Activated naive CD8-positive, alpha-beta T cell treated with anti-CD3 and anti-CD28 coated beads, Interleukin-2, amount 10 ng/mL, durations not matched to agents 7 days and 5 days (primary cell): ENCODE measurements at regions not wholly inside any gene's neighbourhood (a gene's known extent, or its start where the extent isn't known, plus 50 kb on each side); places are given as distances from the start of the nearest gene placed in this dataset.

Experiments used
- ATAC-seq: fragments of 150-1000 bp; cut with Tn5 transposase; one replicate; pipeline ENCODE4 v1.10.0; 2021; ENCODE audit warnings: low read depth, moderate library complexity
- POLR2A ChIA-PET: fragments of 350-600 bp; sonication (Branson Sonifier 250); formaldehyde crosslinking; loops from one replicate; lab custom pipeline; 2021; ENCODE audit warnings: antibody characterized with exemption; lab: Charles Lee
- DNase-seq: peaks from one replicate; pipeline ENCODE4 v3.0.0; 2021
- H3K27ac Mint-ChIP-seq: one replicate; pipeline ENCODE4 v1.8.0; 2022; ENCODE audit warnings: mild to moderate bottlenecking, mixed read lengths
- H3K27me3 Mint-ChIP-seq: one replicate; pipeline ENCODE4 v1.8.0; 2022; ENCODE audit warnings: mild to moderate bottlenecking, moderate library complexity, mixed read lengths
- H3K36me3 Mint-ChIP-seq: one replicate; pipeline ENCODE4 v1.8.0; 2021; ENCODE audit warnings: mild to moderate bottlenecking, mixed read lengths
- H3K4me1 Mint-ChIP-seq: one replicate; pipeline ENCODE4 v1.8.0; 2021; ENCODE audit warnings: mixed read lengths
- H3K4me3 Mint-ChIP-seq: one replicate; pipeline ENCODE4 v1.8.0; 2022; ENCODE audit warnings: mild to moderate bottlenecking, moderate library complexity, mixed read lengths
- H3K9me3 Mint-ChIP-seq: one replicate; pipeline ENCODE4 v1.8.0; 2021; ENCODE audit warnings: mixed read lengths

GRCh38 chr4:158074851-158075250 lies 98.0 kb downstream of the GASK1B start:
- no peak overlapping the region for H3K27ac Mint-ChIP-seq
- ATAC-seq = no peak
- H3K4me1 Mint-ChIP-seq = no peaks in the 10 kb centered on the region
- no peaks in the 10 kb centered on the region for H3K9me3 Mint-ChIP-seq
- POLR2A ChIA-PET = no interaction called here
- no peak overlapping the region for H3K4me3 Mint-ChIP-seq
- H3K36me3 Mint-ChIP-seq = no peaks in the 10 kb centered on the region
- no peaks in the 10 kb centered on the region for H3K27me3 Mint-ChIP-seq
- DNase-seq = no peak

- ATAC-seq = no peak
- no peak for DNase-seq
- Mint-ChIP-seq H3K4me1 (no peaks in the 10 kb centered on the region), H3K27me3 (no peaks in the 10 kb centered on the region), H3K9me3 (no peaks in the 10 kb centered on the region), H3K4me3 (no peak overlapping the region), H3K36me3 (no peaks in the 10 kb centered on the region), H3K27ac (no peak overlapping the region)
- POLR2A ChIA-PET = no interaction called here
These were observed 100.9 kb downstream of the GASK1B start for GRCh38 chr4:158071931-158072330.

- DNase-seq (no peak), ATAC-seq (no peak)
- Mint-ChIP-seq H3K36me3 (no peaks in the 10 kb centered on the region), H3K4me3 (no peak overlapping the region), H3K9me3 (no peaks in the 10 kb centered on the region), H3K27ac (no peak overlapping the region), H3K27me3 (no peaks in the 10 kb centered on the region), H3K4me1 (no peaks in the 10 kb centered on the region)
- POLR2A ChIA-PET = no interaction called here
These were observed 104.8 kb downstream of the GASK1B start for GRCh38 chr4:158068068-158068467.

GRCh38 chr4:158067646-158068045 lies 105.2 kb downstream of the GASK1B start:
- no peak overlapping the region for H3K4me3 Mint-ChIP-seq
- H3K27ac Mint-ChIP-seq = no peak overlapping the region
- no peaks in the 10 kb centered on the region for H3K27me3 Mint-ChIP-seq
- POLR2A ChIA-PET = no interaction called here
- H3K9me3 Mint-ChIP-seq = no peaks in the 10 kb centered on the region
- no peaks in the 10 kb centered on the region for H3K4me1 Mint-ChIP-seq
- no peak for ATAC-seq
- no peak for DNase-seq
- no peaks in the 10 kb centered on the region for H3K36me3 Mint-ChIP-seq

- POLR2A ChIA-PET = no interaction called here
- ATAC-seq (no peak), DNase-seq (no peak)
- H3K36me3 Mint-ChIP-seq = no peaks in the 10 kb centered on the region
- H3K4me3 Mint-ChIP-seq = no peak overlapping the region
- no peak overlapping the region for H3K27ac Mint-ChIP-seq
- H3K9me3 Mint-ChIP-seq = no peaks in the 10 kb centered on the region
- H3K27me3 Mint-ChIP-seq = no peaks in the 10 kb centered on the region
- no peaks in the 10 kb centered on the region for H3K4me1 Mint-ChIP-seq
These were observed 107.2 kb downstream of the GASK1B start for GRCh38 chr4:158065603-158066002.

GRCh38 chr4:158065176-158065575 lies 107.6 kb downstream of the GASK1B start:
- H3K27me3 Mint-ChIP-seq = no peaks in the 10 kb centered on the region
- POLR2A ChIA-PET = no interaction called here
- H3K27ac Mint-ChIP-seq = no peak overlapping the region
- no peaks in the 10 kb centered on the region for H3K36me3 Mint-ChIP-seq
- DNase-seq (no peak), ATAC-seq (no peak)
- H3K4me3 Mint-ChIP-seq = no peak overlapping the region
- H3K9me3 Mint-ChIP-seq = no peaks in the 10 kb centered on the region
- no peaks in the 10 kb centered on the region for H3K4me1 Mint-ChIP-seq

- POLR2A ChIA-PET = no interaction called here
- Mint-ChIP-seq H3K4me1 (no peaks in the 10 kb centered on the region), H3K36me3 (no peaks in the 10 kb centered on the region), H3K4me3 (no peak overlapping the region), H3K27me3 (no peaks in the 10 kb centered on the region), H3K27ac (no peak overlapping the region), H3K9me3 (no peaks in the 10 kb centered on the region)
- ATAC-seq = no peak
- no peak for DNase-seq
These were observed 116.1 kb downstream of the GASK1B start for GRCh38 chr4:158056689-158057245.

GRCh38 chr4:158055668-158056067 lies 117.2 kb downstream of the GASK1B start:
- DNase-seq (no peak), ATAC-seq (no peak)
- Mint-ChIP-seq H3K4me3 (no peak overlapping the region), H3K9me3 (no peaks in the 10 kb centered on the region), H3K36me3 (no peaks in the 10 kb centered on the region), H3K27me3 (no peaks in the 10 kb centered on the region), H3K27ac (no peak overlapping the region), H3K4me1 (no peaks in the 10 kb centered on the region)
- POLR2A ChIA-PET = no interaction called here

GRCh38 chr4:158053801-158054200 lies 119.0 kb downstream of the GASK1B start:
- Mint-ChIP-seq H3K9me3 (no peaks in the 10 kb centered on the region), H3K36me3 (no peaks in the 10 kb centered on the region), H3K4me3 (no peak overlapping the region), H3K4me1 (no peaks in the 10 kb centered on the region), H3K27ac (no peak overlapping the region), H3K27me3 (no peaks in the 10 kb centered on the region)
- no peak for ATAC-seq
- no peak for DNase-seq
- POLR2A ChIA-PET = no interaction called here

- Mint-ChIP-seq H3K36me3 (no peaks in the 10 kb centered on the region), H3K27me3 (no peaks in the 10 kb centered on the region), H3K27ac (no peak overlapping the region), H3K4me3 (no peak overlapping the region), H3K9me3 (no peaks in the 10 kb centered on the region), H3K4me1 (no peaks in the 10 kb centered on the region)
- POLR2A ChIA-PET = no interaction called here
- DNase-seq (no peak), ATAC-seq (no peak)
These were observed 119.7 kb downstream of the GASK1B start for GRCh38 chr4:158053086-158053485.

GRCh38 chr4:158051401-158052235 lies 121.2 kb downstream of the GASK1B start:
- POLR2A ChIA-PET = no interaction called here
- no peak for ATAC-seq
- Mint-ChIP-seq H3K4me3 (no peak overlapping the region), H3K27me3 (no peaks in the 10 kb centered on the region), H3K36me3 (no peaks in the 10 kb centered on the region), H3K4me1 (no peaks in the 10 kb centered on the region), H3K9me3 (no peaks in the 10 kb centered on the region), H3K27ac (no peak overlapping the region)
- no peak for DNase-seq

- no peak for ATAC-seq
- no peaks in the 10 kb centered on the region for H3K36me3 Mint-ChIP-seq
- no peak overlapping the region for H3K4me3 Mint-ChIP-seq
- H3K4me1 Mint-ChIP-seq = no peaks in the 10 kb centered on the region
- POLR2A ChIA-PET = no interaction called here
- no peak overlapping the region for H3K27ac Mint-ChIP-seq
- no peaks in the 10 kb centered on the region for H3K9me3 Mint-ChIP-seq
- H3K27me3 Mint-ChIP-seq = no peaks in the 10 kb centered on the region
- DNase-seq = no peak
These were observed 121.9 kb downstream of the GASK1B start for GRCh38 chr4:158050942-158051341.

GRCh38 chr4:158046345-158046744 lies 126.5 kb downstream of the GASK1B start:
- Mint-ChIP-seq H3K9me3 (no peaks in the 10 kb centered on the region), H3K36me3 (no peaks in the 10 kb centered on the region), H3K4me1 (no peaks in the 10 kb centered on the region), H3K4me3 (no peak overlapping the region), H3K27ac (no peak overlapping the region), H3K27me3 (no peaks in the 10 kb centered on the region)
- DNase-seq (no peak), ATAC-seq (no peak)
- POLR2A ChIA-PET = no interaction called here

- DNase-seq (no peak), ATAC-seq (no peak)
- Mint-ChIP-seq H3K4me3 (no peak overlapping the region), H3K27ac (no peak overlapping the region), H3K36me3 (no peaks in the 10 kb centered on the region), H3K4me1 (no peaks in the 10 kb centered on the region), H3K27me3 (no peaks in the 10 kb centered on the region), H3K9me3 (no peaks in the 10 kb centered on the region)
- POLR2A ChIA-PET = no interaction called here
These were observed 128.7 kb downstream of the GASK1B start for GRCh38 chr4:158043971-158044618.
